ENCODE measurements at regions not wholly inside any gene's neighbourhood (a gene's known extent, or its start where the extent isn't known, plus 50 kb on each side); places are given as distances from the start of the nearest gene placed in this dataset.

- CTCF ChIA-PET (ENCODE audit: unreplicated experiment): no interaction called here
- Histone ChIP-seq H3K4me1 (ENCODE audit: insufficient read depth, low read length, poor library complexity, severe bottlenecking) (no peaks in the 10 kb centered on the region), H3K27ac (ENCODE audit: low read depth, low read length, poor library complexity, severe bottlenecking) (no peak overlapping the region), H4K20me1 (ENCODE audit: insufficient read depth, low read length) (no peaks in the 10 kb centered on the region), H3K4me2 (ENCODE audit: low read length) (no peak overlapping the region), H3K36me3 (ENCODE audit: insufficient read depth, low read length) (no peaks in the 10 kb centered on the region), H3K4me3 (ENCODE audit: low read depth, low read length, poor library complexity, severe bottlenecking) (no peak overlapping the region), H3K9me3 (ENCODE audit: low read length) (no peaks in the 10 kb centered on the region), H3K9me2 (ENCODE audit: insufficient read depth, low read length) (no peaks in the 10 kb centered on the region), H2AFZ (ENCODE audit: low read length) (no peak overlapping the region), H3K79me2 (ENCODE audit: insufficient read depth, low read depth, low read length) (no peaks in the 10 kb centered on the region)
- DNase-seq (ENCODE audit: low spot score): no peak
- TF ChIP-seq EZH2phosphoT487 (IDR thresholded peaks at IDR 0.05; ENCODE audit: borderline replicate concordance, low read depth, low read length) (no peak), CTCF (conservative IDR thresholded peaks at IDR 0.05; ENCODE audit: low read length) (no peak)
- POLR2A ChIA-PET: interaction anchor here (0.7 kb wide), 1 partner anchor 621 kb away, joined by 4 read pairs; no protein-coding TSS in a partner anchor
- intact Hi-C loops (cut with micrococcal nuclease; ENCODE audit: unreplicated experiment): no loop called here
- no TSS peak for BruUV-seq (replicated peaks)
These were observed 363.1 kb upstream of the ADGRL2 start for GRCh38 chr1:81437649-81438048.

- no peak for DNase-seq (ENCODE audit: low spot score)
- H3K4me2 ChIP-seq (ENCODE audit: low read length): no peak overlapping the region
- TF ChIP-seq EZH2phosphoT487 (IDR thresholded peaks at IDR 0.05; ENCODE audit: borderline replicate concordance, low read depth, low read length): no peak
- TF ChIP-seq CTCF (conservative IDR thresholded peaks at IDR 0.05; ENCODE audit: low read length): no peak
- no peaks in the 10 kb centered on the region for H3K79me2 ChIP-seq (ENCODE audit: insufficient read depth, low read depth, low read length)
- POLR2A ChIA-PET: no interaction called here
- BruUV-seq (replicated peaks): no TSS peak
- H3K9me3 ChIP-seq (ENCODE audit: low read length): no peaks in the 10 kb centered on the region
- no peaks in the 10 kb centered on the region for H3K4me1 ChIP-seq (ENCODE audit: insufficient read depth, low read length, poor library complexity, severe bottlenecking)
- H3K4me3 ChIP-seq (ENCODE audit: low read depth, low read length, poor library complexity, severe bottlenecking): no peak overlapping the region
- H3K9me2 ChIP-seq (ENCODE audit: insufficient read depth, low read length): no peaks in the 10 kb centered on the region
- intact Hi-C loops (cut with micrococcal nuclease; ENCODE audit: unreplicated experiment): no loop called here
- no peak overlapping the region for H3K27ac ChIP-seq (ENCODE audit: low read depth, low read length, poor library complexity, severe bottlenecking)
- H2AFZ ChIP-seq (ENCODE audit: low read length): no peak overlapping the region
- H4K20me1 ChIP-seq (ENCODE audit: insufficient read depth, low read length): no peaks in the 10 kb centered on the region
- CTCF ChIA-PET (ENCODE audit: unreplicated experiment): no interaction called here
- no peaks in the 10 kb centered on the region for H3K36me3 ChIP-seq (ENCODE audit: insufficient read depth, low read length)
These were observed 363.5 kb upstream of the ADGRL2 start for GRCh38 chr1:81437213-81437612.

GRCh38 chr1:81435175-81435574 lies 365.6 kb upstream of the ADGRL2 start:
- no peaks in the 10 kb centered on the region for H3K36me3 ChIP-seq (ENCODE audit: insufficient read depth, low read length)
- BruUV-seq (replicated peaks): no TSS peak
- TF ChIP-seq CTCF (conservative IDR thresholded peaks at IDR 0.05; ENCODE audit: low read length) (no peak), EZH2phosphoT487 (IDR thresholded peaks at IDR 0.05; ENCODE audit: borderline replicate concordance, low read depth, low read length) (no peak)
- DNase-seq (ENCODE audit: low spot score): no peak
- ChIA-PET CTCF (ENCODE audit: unreplicated experiment) (no interaction called here), POLR2A (no interaction called here)
- H3K79me2 ChIP-seq (ENCODE audit: insufficient read depth, low read depth, low read length): no peaks in the 10 kb centered on the region
- H3K4me2 ChIP-seq (ENCODE audit: low read length): no peak overlapping the region
- H3K9me2 ChIP-seq (ENCODE audit: insufficient read depth, low read length): no peaks in the 10 kb centered on the region
- H3K9me3 ChIP-seq (ENCODE audit: low read length): no peaks in the 10 kb centered on the region
- H2AFZ ChIP-seq (ENCODE audit: low read length): no peak overlapping the region
- no peak overlapping the region for H3K4me3 ChIP-seq (ENCODE audit: low read depth, low read length, poor library complexity, severe bottlenecking)
- no peak overlapping the region for H3K27ac ChIP-seq (ENCODE audit: low read depth, low read length, poor library complexity, severe bottlenecking)
- H3K4me1 ChIP-seq (ENCODE audit: insufficient read depth, low read length, poor library complexity, severe bottlenecking): no peaks in the 10 kb centered on the region
- intact Hi-C loops (cut with micrococcal nuclease; ENCODE audit: unreplicated experiment): no loop called here
- H4K20me1 ChIP-seq (ENCODE audit: insufficient read depth, low read length): no peaks in the 10 kb centered on the region
